OCI-LY1 (cell line): ENCODE measurements at regions not wholly inside any gene's neighbourhood (a gene's known extent, or its start where the extent isn't known, plus 50 kb on each side); places are given as distances from the start of the nearest gene placed in this dataset.

ENCODE experiments used
- CTCF ChIP-seq: fragments of 200-600 bp; sonication (generic), shearing (Covaris generic); IDR thresholded peaks from 2 replicates; pipeline ENCODE4 v1.5.1; 2017; ENCODE audit warnings: mild to moderate bottlenecking, antibody characterized with exemption, low read length, moderate library complexity, mixed read lengths
- EZH2 ChIP-seq: fragments of 200-600 bp; sonication (generic), shearing (Covaris generic); IDR thresholded peaks from 2 replicates; pipeline ENCODE4 v1.8.0; 2017; ENCODE audit warnings: borderline replicate concordance, mixed run types, mild to moderate bottlenecking, antibody characterized with exemption, low read length, moderate library complexity, mixed read lengths

DNA sequence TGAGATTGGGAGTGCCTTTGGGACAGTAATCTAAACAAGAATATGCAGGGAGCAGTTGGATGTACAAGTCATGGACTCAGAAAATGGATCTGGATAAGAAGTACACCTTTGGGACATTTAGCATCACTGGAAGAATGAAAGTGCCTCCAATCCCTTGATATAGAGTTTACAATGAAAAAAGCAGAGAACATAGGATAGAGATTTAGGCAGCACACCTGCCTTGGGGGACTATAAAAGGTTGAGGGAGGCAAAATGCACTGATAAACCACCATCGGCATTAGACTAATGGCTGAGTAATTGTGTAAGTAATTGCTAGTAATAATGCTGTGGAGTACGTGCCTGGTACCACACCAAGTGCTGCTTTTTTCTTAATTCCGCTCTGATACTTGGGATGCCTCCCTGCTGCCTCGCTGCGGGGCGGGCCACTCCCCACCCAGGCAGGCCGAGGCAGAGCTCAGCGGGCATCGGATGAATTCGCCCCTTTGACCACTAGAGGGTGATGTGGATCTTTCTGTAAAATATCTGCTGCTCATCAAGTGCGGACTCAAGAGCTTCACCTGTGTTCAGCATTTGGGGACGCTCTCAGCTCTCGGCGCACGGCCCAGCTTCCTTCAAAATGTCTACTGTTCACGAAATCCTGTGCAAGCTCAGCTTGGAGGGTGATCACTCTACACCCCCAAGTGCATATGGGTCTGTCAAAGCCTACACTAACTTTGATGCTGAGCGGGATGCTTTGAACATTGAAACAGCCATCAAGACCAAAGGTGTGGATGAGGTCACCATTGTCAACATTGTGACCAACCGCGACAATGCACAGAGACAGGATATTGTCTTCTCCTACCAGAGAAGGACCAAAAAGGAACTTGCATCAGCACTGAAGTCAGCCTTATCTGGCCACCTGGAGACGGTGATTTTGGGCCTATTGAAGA is 99.9 kb downstream of the ANKRD18B start:
- TF ChIP-seq CTCF: peak; percentile 88
- TF ChIP-seq EZH2: no peak
